ENCODE measurements at regions not wholly inside any gene's neighbourhood (a gene's known extent, or its start where the extent isn't known, plus 50 kb on each side); places are given as distances from the start of the nearest gene placed in this dataset.

- TF ChIP-seq CTCF (IDR thresholded peaks at IDR 0.05) (no peak), POLR2AphosphoS5 (IDR thresholded peaks at IDR 0.05) (no peak), POLR2A (IDR thresholded peaks at IDR 0.05) (no peak)
Measured at GRCh38 chr13:90723381-90723780, 624.1 kb upstream of the MIR17HG start.
